SK-N-SH treated with all-trans-retinoic acid at 6 μM for 48 hours (cell line): ENCODE measurements at regions not wholly inside any gene's neighbourhood (a gene's known extent, or its start where the extent isn't known, plus 50 kb on each side); places are given as distances from the start of the nearest gene placed in this dataset.

ENCODE experiments used
- ATAC-seq: fragments of 200-7000 bp; cut with Tn5 transposase; 3 replicates; pipeline ENCODE4 v1.9.1; 2020; ENCODE audit warnings: mild to moderate bottlenecking, moderate library complexity
- ARNTL ChIP-seq: fragments of 450-650 bp; formaldehyde crosslinking; IDR thresholded peaks from 2 replicates; pipeline ENCODE4 v1.5.0; 2020; ENCODE audit warnings: low read depth, mild to moderate bottlenecking, moderate library complexity, borderline replicate concordance
- CREB5 ChIP-seq: fragments of 250-450 bp; sonication (Bioruptor Pico); IDR thresholded peaks from 2 replicates; pipeline ENCODE4 v1.5.1; 2020; ENCODE audit warnings: low read depth, mild to moderate bottlenecking, moderate library complexity
- CSDC2 ChIP-seq: fragments of 250-450 bp; sonication (Bioruptor Pico); IDR thresholded peaks from 2 replicates; pipeline ENCODE4 v1.5.0; 2020; ENCODE audit warnings: mild to moderate bottlenecking, moderate library complexity
- CSRNP3 ChIP-seq: fragments of 250-450 bp; sonication (Bioruptor Pico); IDR thresholded peaks from 2 replicates; pipeline ENCODE4 v1.5.1; 2021; ENCODE audit warnings: mild to moderate bottlenecking, moderate library complexity
- ESRRG ChIP-seq: fragments of 250-450 bp; sonication (Bioruptor Pico); IDR thresholded peaks from 2 replicates; pipeline ENCODE4 v1.6.1; 2021; ENCODE audit warnings: mild to moderate bottlenecking
- GLIS3 ChIP-seq: fragments of 250-450 bp; sonication (Bioruptor Pico); IDR thresholded peaks from 2 replicates; pipeline ENCODE4 v1.5.0; 2020; ENCODE audit warnings: mild to moderate bottlenecking, moderate library complexity
- ISL1 ChIP-seq: fragments of 250-450 bp; sonication (Bioruptor Pico); IDR thresholded peaks from 2 replicates; pipeline ENCODE4 v2.1.2; 2022; ENCODE audit warnings: mild to moderate bottlenecking, moderate library complexity
- OSR1 ChIP-seq: fragments of 250-450 bp; sonication (Bioruptor Pico); IDR thresholded peaks from 2 replicates; pipeline ENCODE4 v1.8.0; 2022; ENCODE audit warnings: moderate library complexity, mild to moderate bottlenecking, inconsistent platforms
- POU6F1 ChIP-seq: fragments of 250-450 bp; sonication (Bioruptor Pico); IDR thresholded peaks from 2 replicates; pipeline ENCODE4 v1.8.0; 2021; ENCODE audit warnings: low read depth, mild to moderate bottlenecking, moderate library complexity, borderline replicate concordance
- PPARA ChIP-seq: fragments of 250-450 bp; sonication (Bioruptor Pico); IDR thresholded peaks from 2 replicates; pipeline ENCODE4 v1.5.0; 2020; ENCODE audit warnings: mild to moderate bottlenecking, borderline replicate concordance
- RARB ChIP-seq: fragments of 250-450 bp; sonication (Bioruptor Pico); IDR thresholded peaks from 2 replicates; pipeline ENCODE4 v1.8.0; 2021; ENCODE audit warnings: mild to moderate bottlenecking, moderate library complexity
- SNAI2 ChIP-seq: fragments of 250-450 bp; sonication (Bioruptor Pico); IDR thresholded peaks from 2 replicates; pipeline ENCODE4 v1.5.0; 2020; ENCODE audit warnings: mild to moderate bottlenecking, moderate library complexity
- TCF4 ChIP-seq: fragments of 250-450 bp; sonication (Bioruptor Pico); IDR thresholded peaks from 2 replicates; pipeline ENCODE4 v1.8.0; 2021; ENCODE audit warnings: mild to moderate bottlenecking, moderate library complexity, borderline replicate concordance
- TOX ChIP-seq: fragments of 250-450 bp; sonication (Bioruptor Pico); IDR thresholded peaks from 2 replicates; pipeline ENCODE4 v1.8.0; 2021; ENCODE audit warnings: mild to moderate bottlenecking, moderate library complexity, borderline replicate concordance
- ZC3H10 ChIP-seq: fragments of 250-450 bp; sonication (Bioruptor Pico); IDR thresholded peaks from 2 replicates; pipeline ENCODE4 v1.5.1; 2021; ENCODE audit warnings: mild to moderate bottlenecking, moderate library complexity
- ZFP3 ChIP-seq: fragments of 250-450 bp; sonication (Bioruptor Pico); IDR thresholded peaks from 2 replicates; pipeline ENCODE4 v1.5.0; 2020; ENCODE audit warnings: mild to moderate bottlenecking, moderate library complexity
- ZFP30 ChIP-seq: fragments of 450-650 bp; formaldehyde crosslinking; IDR thresholded peaks from 2 replicates; pipeline ENCODE4 v1.5.0; 2022; ENCODE audit warnings: mild to moderate bottlenecking, moderate library complexity
- ZNF565 ChIP-seq: fragments of 450-650 bp; formaldehyde crosslinking; conservative IDR thresholded peaks from 2 replicates; pipeline ENCODE4 v1.5.0; 2020; ENCODE audit warnings: low read depth, mild to moderate bottlenecking, moderate library complexity
- ZNF70 ChIP-seq: fragments of 450-650 bp; formaldehyde crosslinking; IDR thresholded peaks from 2 replicates; pipeline ENCODE4 v1.5.0; 2020; ENCODE audit warnings: mild to moderate bottlenecking, moderate library complexity
- ZNF8 ChIP-seq: fragments of 450-650 bp; formaldehyde crosslinking; IDR thresholded peaks from 2 replicates; pipeline ENCODE4 v1.5.0; 2020; ENCODE audit warnings: mild to moderate bottlenecking, moderate library complexity

- no peak for ATAC-seq
- TF ChIP-seq ZNF8 (CRISPR knock-in tag) (no peak), ISL1 (no peak), ZNF565 (CRISPR knock-in tag) (no peak), CSRNP3 (no peak), OSR1 (CRISPR knock-in tag) (no peak), POU6F1 (CRISPR knock-in tag) (no peak), ZNF70 (CRISPR knock-in tag) (no peak), SNAI2 (CRISPR knock-in tag) (no peak), ARNTL (CRISPR knock-in tag) (no peak), TOX (CRISPR knock-in tag) (no peak), ESRRG (CRISPR knock-in tag) (no peak)
These were observed 560.3 kb upstream of the CHORDC1 start for GRCh38 chr11:90783111-90783510.

- ATAC-seq, result no peak
- TF ChIP-seq GLIS3 (CRISPR knock-in tag) (no peak), RARB (CRISPR knock-in tag) (no peak), PPARA (CRISPR knock-in tag) (no peak), CSRNP3 (no peak)
These were observed 556.2 kb upstream of the CHORDC1 start for GRCh38 chr11:90779098-90779497.

- no peak for ATAC-seq
- no peak for TF ChIP-seq PPARA (CRISPR knock-in tag)
- no peak for TF ChIP-seq ZFP3 (CRISPR knock-in tag)
- TF ChIP-seq TOX (CRISPR knock-in tag), result no peak
- no peak for TF ChIP-seq SNAI2 (CRISPR knock-in tag)
- no peak for TF ChIP-seq ISL1
- no peak for TF ChIP-seq OSR1 (CRISPR knock-in tag)
- no peak for TF ChIP-seq POU6F1 (CRISPR knock-in tag)
- no peak for TF ChIP-seq ZC3H10 (CRISPR knock-in tag)
- no peak for TF ChIP-seq GLIS3 (CRISPR knock-in tag)
- no peak for TF ChIP-seq RARB (CRISPR knock-in tag)
- no peak for TF ChIP-seq ZNF70 (CRISPR knock-in tag)
- TF ChIP-seq ZNF8 (CRISPR knock-in tag), result no peak
- no peak for TF ChIP-seq CREB5 (CRISPR knock-in tag)
- no peak for TF ChIP-seq ZFP30 (CRISPR knock-in tag)
- no peak for TF ChIP-seq CSDC2 (CRISPR knock-in tag)
- no peak for TF ChIP-seq ARNTL (CRISPR knock-in tag)
- TF ChIP-seq TCF4, result no peak
- TF ChIP-seq CSRNP3, result no peak
- TF ChIP-seq, all 23 proteins: peak for 0
These were observed 552.8 kb upstream of the CHORDC1 start for GRCh38 chr11:90775567-90776165.
